Astrocyte (in vitro differentiated cells and primary cell): ENCODE measurements at regions not wholly inside any gene's neighbourhood (a gene's known extent, or its start where the extent isn't known, plus 50 kb on each side); places are given as distances from the start of the nearest gene placed in this dataset.

ENCODE experiments used
- DNase-seq: peaks from one replicate; pipeline ENCODE4 v3.0.0-alpha.2; 2010; ENCODE audit warnings: low read depth
- FAIRE-seq: peaks from 2 replicates; lab custom pipeline; 2011; peaks lifted over from hg19 to GRCh38; lab: Jason Lieb, UNC
- H2AFZ ChIP-seq: 2 replicates; pipeline ENCODE4 v1.6.0; 2012; ENCODE audit warnings: low read depth, low read length, inconsistent platforms
- H3K27ac ChIP-seq: 2 replicates; pipeline ENCODE4 v1.5.1; 2011; ENCODE audit warnings: low read depth, low read length, inconsistent platforms
- H3K27me3 ChIP-seq: 2 replicates; pipeline ENCODE4 v1.6.0; 2011; ENCODE audit warnings: low read length, inconsistent platforms; ENCODE audit not compliant: insufficient read depth
- H3K36me3 ChIP-seq: 2 replicates; pipeline ENCODE4 v1.5.1; 2011; ENCODE audit warnings: low read length, inconsistent platforms; ENCODE audit not compliant: insufficient read depth
- H3K4me1 ChIP-seq: 2 replicates; pipeline ENCODE4 v1.5.1; 2011; ENCODE audit warnings: low read length, inconsistent platforms; ENCODE audit not compliant: insufficient read depth
- H3K4me2 ChIP-seq: 2 replicates; pipeline ENCODE4 v1.6.0; 2012; ENCODE audit warnings: low read length, inconsistent platforms
- H3K4me3 ChIP-seq: 2 replicates; pipeline ENCODE4 v1.5.1; 2011; ENCODE audit warnings: low read depth, mild to moderate bottlenecking, low read length, inconsistent platforms; ENCODE audit not compliant: insufficient read depth
- H3K79me2 ChIP-seq: 2 replicates; pipeline ENCODE4 v1.6.0; 2012; ENCODE audit warnings: mild to moderate bottlenecking, low read length, inconsistent platforms; ENCODE audit not compliant: insufficient read depth
- H3K9ac ChIP-seq: 2 replicates; pipeline ENCODE4 v1.6.0; 2012; ENCODE audit warnings: mild to moderate bottlenecking, low read length, inconsistent platforms
- H3K9me3 ChIP-seq: 2 replicates; pipeline ENCODE4 v1.5.1; 2012; ENCODE audit warnings: low read depth, mild to moderate bottlenecking, low read length, inconsistent platforms; ENCODE audit not compliant: insufficient read depth
- H4K20me1 ChIP-seq: 2 replicates; pipeline ENCODE4 v1.6.0; 2012; ENCODE audit warnings: low read length, inconsistent platforms; ENCODE audit not compliant: insufficient read depth
- H3K27ac Mint-ChIP-seq: one replicate; pipeline ENCODE4 v1.8.0; 2021; ENCODE audit warnings: mild to moderate bottlenecking, mixed read lengths; ENCODE audit not compliant: unreplicated experiment
- H3K27me3 Mint-ChIP-seq: one replicate; pipeline ENCODE4 v1.8.0; 2021; ENCODE audit warnings: low read depth, mixed read lengths; ENCODE audit not compliant: unreplicated experiment
- H3K36me3 Mint-ChIP-seq: one replicate; pipeline ENCODE4 v1.8.0; 2021; ENCODE audit warnings: low read depth, mixed read lengths; ENCODE audit not compliant: unreplicated experiment
- H3K4me1 Mint-ChIP-seq: one replicate; pipeline ENCODE4 v1.8.0; 2021; ENCODE audit warnings: low read depth, mixed read lengths; ENCODE audit not compliant: unreplicated experiment
- H3K4me3 Mint-ChIP-seq: one replicate; pipeline ENCODE4 v1.8.0; 2021; ENCODE audit warnings: mild to moderate bottlenecking, moderate library complexity, mixed read lengths; ENCODE audit not compliant: unreplicated experiment
- H3K9me3 Mint-ChIP-seq: one replicate; pipeline ENCODE4 v1.8.0; 2021; ENCODE audit warnings: mild to moderate bottlenecking, mixed read lengths; ENCODE audit not compliant: unreplicated experiment
- EZH2 ChIP-seq: IDR thresholded peaks from 2 replicates; pipeline ENCODE4 v1.6.1; 2012; ENCODE audit warnings: mild to moderate bottlenecking, low read length, inconsistent platforms; ENCODE audit not compliant: insufficient read depth
- TF ChIP-seq, protein P1 (sequence below): IDR thresholded peaks from 2 replicates; pipeline ENCODE4 v1.5.1; 2011; ENCODE audit warnings: low read depth, mild to moderate bottlenecking, inconsistent platforms, low read length, moderate library complexity; ENCODE audit not compliant: insufficient read depth

- no peak for TF ChIP-seq EZH2
- TF ChIP-seq, protein P1, sequence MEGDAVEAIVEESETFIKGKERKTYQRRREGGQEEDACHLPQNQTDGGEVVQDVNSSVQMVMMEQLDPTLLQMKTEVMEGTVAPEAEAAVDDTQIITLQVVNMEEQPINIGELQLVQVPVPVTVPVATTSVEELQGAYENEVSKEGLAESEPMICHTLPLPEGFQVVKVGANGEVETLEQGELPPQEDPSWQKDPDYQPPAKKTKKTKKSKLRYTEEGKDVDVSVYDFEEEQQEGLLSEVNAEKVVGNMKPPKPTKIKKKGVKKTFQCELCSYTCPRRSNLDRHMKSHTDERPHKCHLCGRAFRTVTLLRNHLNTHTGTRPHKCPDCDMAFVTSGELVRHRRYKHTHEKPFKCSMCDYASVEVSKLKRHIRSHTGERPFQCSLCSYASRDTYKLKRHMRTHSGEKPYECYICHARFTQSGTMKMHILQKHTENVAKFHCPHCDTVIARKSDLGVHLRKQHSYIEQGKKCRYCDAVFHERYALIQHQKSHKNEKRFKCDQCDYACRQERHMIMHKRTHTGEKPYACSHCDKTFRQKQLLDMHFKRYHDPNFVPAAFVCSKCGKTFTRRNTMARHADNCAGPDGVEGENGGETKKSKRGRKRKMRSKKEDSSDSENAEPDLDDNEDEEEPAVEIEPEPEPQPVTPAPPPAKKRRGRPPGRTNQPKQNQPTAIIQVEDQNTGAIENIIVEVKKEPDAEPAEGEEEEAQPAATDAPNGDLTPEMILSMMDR: no peak
- H3K4me3 Mint-ChIP-seq: no peak overlapping the region
- H3K27me3 Mint-ChIP-seq: no peaks in the 10 kb centered on the region
- Histone ChIP-seq H3K4me2 (no peak overlapping the region), H2AFZ (no peak overlapping the region), H3K9me3 (no peaks in the 10 kb centered on the region), H3K36me3 (no peaks in the 10 kb centered on the region), H3K4me1 (peaks cover 21% of the 10 kb centered on the region), H3K27ac (no peak overlapping the region), H3K9ac (no peak overlapping the region), H3K4me3 (no peak overlapping the region), H4K20me1 (no peaks in the 10 kb centered on the region), H3K79me2 (no peaks in the 10 kb centered on the region), H3K27me3 (no peaks in the 10 kb centered on the region)
- no peak overlapping the region for H3K27ac Mint-ChIP-seq
- no peaks in the 10 kb centered on the region for H3K9me3 Mint-ChIP-seq
- H3K4me1 Mint-ChIP-seq: no peaks in the 10 kb centered on the region
- H3K36me3 Mint-ChIP-seq: no peaks in the 10 kb centered on the region
- no peak for DNase-seq
- FAIRE-seq: no peak
Measured at GRCh38 chr5:72604111-72604797, 97.0 kb upstream of the ZNF366 start.

- Mint-ChIP-seq H3K36me3 (no peaks in the 10 kb centered on the region), H3K4me1 (no peaks in the 10 kb centered on the region), H3K27me3 (no peaks in the 10 kb centered on the region), H3K27ac (no peak overlapping the region), H3K4me3 (no peak overlapping the region), H3K9me3 (peaks cover 9% of the 10 kb centered on the region)
- H2AFZ ChIP-seq: no peak overlapping the region
- H3K4me1 ChIP-seq: peaks cover 31% of the 10 kb centered on the region
- no peak overlapping the region for H3K9ac ChIP-seq
- H3K27me3 ChIP-seq: no peaks in the 10 kb centered on the region
- no peaks in the 10 kb centered on the region for H3K79me2 ChIP-seq
- no peak overlapping the region for H3K4me2 ChIP-seq
- peaks cover 3% of the 10 kb centered on the region for H3K9me3 ChIP-seq
- no peak for TF ChIP-seq EZH2
- TF ChIP-seq, protein P1: no peak
- FAIRE-seq (no peak), DNase-seq (no peak)
- no peaks in the 10 kb centered on the region for H4K20me1 ChIP-seq
- H3K4me3 ChIP-seq: no peak overlapping the region
- no peaks in the 10 kb centered on the region for H3K36me3 ChIP-seq
- no peak overlapping the region for H3K27ac ChIP-seq
Measured at GRCh38 chr5:72602696-72603685, 95.8 kb upstream of the ZNF366 start.
